ENCODE measurements at regions not wholly inside any gene's neighbourhood (a gene's known extent, or its start where the extent isn't known, plus 50 kb on each side); places are given as distances from the start of the nearest gene placed in this dataset.

DNA sequence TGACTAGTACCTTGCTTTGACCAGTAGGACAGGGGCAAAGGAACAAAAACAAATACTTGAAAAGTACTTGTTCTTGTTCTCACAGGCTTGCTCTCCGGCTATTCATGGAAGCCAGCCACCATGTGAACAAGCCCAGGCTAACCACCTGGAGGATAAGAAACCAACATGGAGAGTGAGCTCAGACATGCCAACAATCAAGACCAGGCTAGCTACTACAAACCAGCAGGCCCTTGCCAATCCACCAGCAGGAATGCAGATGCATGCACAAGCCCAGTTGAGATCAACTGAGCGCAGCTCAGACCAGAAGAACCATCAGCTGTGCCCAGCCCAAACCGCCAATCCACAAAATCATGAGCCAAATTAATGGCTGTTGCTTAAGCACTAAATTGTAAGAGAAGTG is 180.1 kb upstream of the ISX start:
- H3K27ac ChIP-seq, result no peak overlapping the region
- TF ChIP-seq, protein P1, sequence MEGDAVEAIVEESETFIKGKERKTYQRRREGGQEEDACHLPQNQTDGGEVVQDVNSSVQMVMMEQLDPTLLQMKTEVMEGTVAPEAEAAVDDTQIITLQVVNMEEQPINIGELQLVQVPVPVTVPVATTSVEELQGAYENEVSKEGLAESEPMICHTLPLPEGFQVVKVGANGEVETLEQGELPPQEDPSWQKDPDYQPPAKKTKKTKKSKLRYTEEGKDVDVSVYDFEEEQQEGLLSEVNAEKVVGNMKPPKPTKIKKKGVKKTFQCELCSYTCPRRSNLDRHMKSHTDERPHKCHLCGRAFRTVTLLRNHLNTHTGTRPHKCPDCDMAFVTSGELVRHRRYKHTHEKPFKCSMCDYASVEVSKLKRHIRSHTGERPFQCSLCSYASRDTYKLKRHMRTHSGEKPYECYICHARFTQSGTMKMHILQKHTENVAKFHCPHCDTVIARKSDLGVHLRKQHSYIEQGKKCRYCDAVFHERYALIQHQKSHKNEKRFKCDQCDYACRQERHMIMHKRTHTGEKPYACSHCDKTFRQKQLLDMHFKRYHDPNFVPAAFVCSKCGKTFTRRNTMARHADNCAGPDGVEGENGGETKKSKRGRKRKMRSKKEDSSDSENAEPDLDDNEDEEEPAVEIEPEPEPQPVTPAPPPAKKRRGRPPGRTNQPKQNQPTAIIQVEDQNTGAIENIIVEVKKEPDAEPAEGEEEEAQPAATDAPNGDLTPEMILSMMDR (conservative IDR thresholded peaks at IDR 0.05), result no peak

DNA sequence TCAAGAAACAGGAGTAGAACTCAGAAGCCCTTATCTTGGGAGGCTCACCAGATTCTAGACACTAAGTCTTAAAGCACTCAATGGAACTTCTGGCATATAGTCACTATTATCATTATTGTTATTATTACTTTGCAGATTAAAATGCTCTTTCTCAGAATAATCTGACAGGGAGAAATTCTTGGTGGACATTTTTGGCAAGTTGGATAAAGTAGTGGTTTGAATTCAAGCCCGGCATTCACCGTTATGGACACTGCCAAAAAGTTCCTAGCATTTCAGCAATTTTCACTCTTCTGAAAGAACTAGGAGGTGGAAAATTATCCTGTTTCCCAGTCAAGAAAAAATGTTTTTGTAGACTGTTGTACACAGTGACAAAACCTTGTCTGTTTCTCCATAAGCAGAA is 179.6 kb upstream of the ISX start:
- H3K27ac ChIP-seq, result no peak overlapping the region
- TF ChIP-seq, protein P1 (conservative IDR thresholded peaks at IDR 0.05), result no peak

DNA sequence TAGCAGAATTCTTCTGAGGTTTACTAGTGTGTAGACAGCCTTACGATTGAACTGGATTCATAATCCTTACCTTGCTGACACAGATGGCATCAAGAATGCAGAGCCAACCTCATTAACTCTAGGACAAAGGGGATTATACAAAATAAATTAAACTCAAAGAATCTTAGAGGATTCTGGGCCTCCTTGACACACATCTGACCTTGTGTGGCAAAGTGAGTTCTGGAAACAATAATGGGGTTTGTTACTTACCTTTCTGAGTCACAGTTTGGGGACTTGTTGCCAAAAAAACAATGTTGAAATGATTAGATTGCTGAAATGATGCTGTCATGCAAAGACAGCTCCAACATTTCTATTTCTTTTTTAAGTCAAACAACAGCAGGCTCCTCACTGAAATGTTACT is 179.1 kb upstream of the ISX start:
- no peak overlapping the region for H3K27ac ChIP-seq
- TF ChIP-seq, protein P1 (conservative IDR thresholded peaks at IDR 0.05), result no peak

DNA sequence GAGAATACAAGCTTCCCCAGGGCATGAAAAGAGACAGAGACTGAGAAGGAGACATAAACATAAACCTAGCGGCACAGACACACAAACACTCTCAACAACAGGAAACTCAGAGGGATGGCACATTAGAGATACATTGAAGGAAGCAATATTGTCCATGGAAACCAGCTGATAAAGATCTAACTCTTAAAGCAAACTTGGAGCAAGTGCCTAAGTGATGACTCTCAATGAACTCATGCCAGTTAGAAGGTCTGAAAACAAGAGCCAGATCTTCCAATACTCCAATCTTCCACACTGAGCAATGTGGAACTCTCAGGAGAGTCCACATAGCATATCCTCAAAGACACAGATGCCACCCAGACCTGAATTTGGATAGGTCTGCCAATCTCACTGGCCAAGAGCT is 168.8 kb upstream of the ISX start:
- TF ChIP-seq, protein P1 (conservative IDR thresholded peaks at IDR 0.05), result no peak
- no peak overlapping the region for H3K27ac ChIP-seq

DNA sequence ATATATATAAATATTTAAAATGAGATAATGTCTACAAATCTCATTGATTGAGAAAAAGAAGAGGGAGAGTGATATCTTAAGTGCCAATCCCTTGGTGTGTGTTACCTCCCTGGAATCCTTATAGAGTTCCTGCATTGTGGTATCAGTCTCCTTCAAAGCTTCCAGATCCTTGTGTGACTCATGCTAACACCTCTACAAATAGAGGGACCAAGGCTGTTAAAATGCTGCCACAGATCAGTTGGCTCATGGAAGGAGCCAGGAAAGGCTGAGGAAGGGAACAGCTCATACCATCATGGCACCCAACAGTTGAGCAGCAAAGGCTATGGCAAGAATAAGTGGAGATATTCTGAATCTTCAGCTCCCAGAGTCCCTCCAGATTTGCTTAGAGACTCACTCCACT is 163.6 kb upstream of the ISX start:
- no peak overlapping the region for H3K27ac ChIP-seq
- TF ChIP-seq, protein P1 (conservative IDR thresholded peaks at IDR 0.05), result no peak

DNA sequence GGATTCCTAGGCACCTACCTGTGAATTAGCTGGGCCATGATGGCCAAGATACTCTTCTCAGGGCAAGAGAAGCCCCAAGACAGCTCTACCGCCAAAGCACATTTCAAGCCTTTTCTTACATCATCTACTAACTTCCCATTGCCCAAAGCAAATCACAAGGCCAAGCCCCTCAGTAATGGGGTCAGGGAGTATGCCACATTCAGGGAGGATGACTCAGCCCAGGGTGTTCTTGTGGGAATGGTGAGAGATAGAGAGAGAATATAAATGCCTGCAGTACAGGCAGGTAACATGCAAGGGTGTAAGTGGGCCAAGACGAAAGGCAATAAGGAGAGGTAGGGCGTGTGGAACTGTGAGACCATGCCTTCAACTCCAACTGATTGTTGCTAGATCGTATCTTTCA is 162.5 kb upstream of the ISX start:
- TF ChIP-seq, protein P1 (conservative IDR thresholded peaks at IDR 0.05), result no peak
- H3K27ac ChIP-seq, result no peak overlapping the region

DNA sequence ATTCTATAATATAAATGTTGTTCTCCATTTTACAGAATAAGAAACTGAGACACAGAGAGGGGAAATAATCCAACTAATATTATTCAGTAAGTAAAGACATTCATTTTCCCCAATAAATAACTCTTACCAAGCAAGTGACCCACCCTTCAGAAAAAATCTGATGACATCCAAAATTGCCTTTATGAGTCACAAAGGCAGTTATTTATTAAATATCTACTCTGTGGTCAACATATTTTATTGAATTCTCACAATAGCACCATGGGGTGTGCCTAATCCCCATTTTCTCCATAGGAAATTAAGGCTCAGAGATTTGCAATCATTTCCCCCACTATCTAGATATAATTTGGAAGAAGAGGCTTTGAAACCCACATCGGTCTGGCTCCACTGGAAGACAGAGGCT is 161.5 kb upstream of the ISX start:
- no peak overlapping the region for H3K27ac ChIP-seq
- TF ChIP-seq, protein P1 (conservative IDR thresholded peaks at IDR 0.05), result no peak

DNA sequence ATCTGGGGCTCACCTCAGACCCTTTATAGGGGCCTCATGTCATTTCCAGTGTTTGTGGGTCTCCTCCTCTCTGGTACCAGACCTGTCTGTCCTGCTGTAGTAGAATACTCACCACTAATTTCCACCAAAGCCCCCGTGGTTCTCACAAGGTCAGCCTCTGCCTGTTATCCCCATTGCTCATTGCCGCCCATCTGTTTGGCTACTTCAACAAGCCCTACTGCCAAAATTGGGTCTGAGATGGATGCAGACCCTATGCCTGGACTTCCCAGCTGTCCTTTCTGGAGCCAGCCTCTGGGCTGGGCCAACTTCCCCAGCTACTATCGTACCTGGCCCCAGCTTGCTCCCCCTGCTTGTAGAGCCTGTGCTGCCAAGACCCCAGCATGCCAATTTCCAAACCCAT is 152.1 kb upstream of the ISX start:
- H3K27ac ChIP-seq, result no peak overlapping the region
- TF ChIP-seq, protein P1 (conservative IDR thresholded peaks at IDR 0.05), result no peak
